Vagina (tissue), 2 donors: ENCODE measurements at regions not wholly inside any gene's neighbourhood (a gene's known extent, or its start where the extent isn't known, plus 50 kb on each side); places are given as distances from the start of the nearest gene placed in this dataset.

Experiments
- CTCF ChIP-seq, 3 experiments: fragments of 450-650 bp in 2 of 3; fragments of 200-600 bp in 1 of 3; sonication (generic) in 1 of 3; IDR thresholded peaks; one replicate each; pipeline ENCODE4 v1.5.1; 2017 to 2019; ENCODE audit warnings: antibody characterized with exemption in 3 of 3, mild to moderate bottlenecking in 2 of 3, moderate library complexity in 2 of 3
- POLR2A ChIP-seq, 2 donors: fragments of 450-650 bp; IDR thresholded peaks; one replicate each; pipeline ENCODE4 v1.6.1; 2017; ENCODE audit warnings: antibody characterized with exemption in 2 of 2, mild to moderate bottlenecking in 2 of 2, moderate library complexity in 2 of 2

GRCh38 chr11:69904974-69905535, 85.8 kb upstream of the FGF3 start:
- TF ChIP-seq CTCF (IDR thresholded peaks at IDR 0.05) (no peak), POLR2A (IDR thresholded peaks at IDR 0.05) (no peak)
